Stimulated activated CD4-positive, alpha-beta T cell treated with anti-CD3 and anti-CD28 coated beads, TNF-alpha, amount 100 ng/mL, for 1 hour (primary cell): ENCODE measurements at regions not wholly inside any gene's neighbourhood (a gene's known extent, or its start where the extent isn't known, plus 50 kb on each side); places are given as distances from the start of the nearest gene placed in this dataset.

Source experiments
- DNase-seq, 3 donors: peaks; one replicate each; pipeline ENCODE4 v3.0.0-alpha.2; 2020; ENCODE audit warnings: low read depth in 3 of 3, low spot score in 1 of 3

DNA sequence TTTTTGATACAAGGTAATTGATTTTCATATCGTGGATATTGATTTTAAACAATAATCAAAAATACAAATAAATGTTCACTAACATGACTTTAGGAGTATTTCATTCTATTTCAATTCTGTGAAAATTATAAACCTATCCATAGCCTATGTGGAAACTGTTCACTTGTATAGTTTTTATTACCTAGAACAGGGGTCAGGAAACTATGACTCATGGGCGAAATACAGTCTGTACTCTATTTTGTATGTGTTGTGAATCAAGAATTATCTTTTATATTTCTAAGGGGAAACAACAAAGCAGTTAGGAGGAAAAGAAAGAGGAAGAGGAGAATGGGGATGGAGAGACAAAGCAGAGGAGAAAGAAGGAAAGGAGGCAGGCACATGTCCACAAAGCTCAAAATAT is 181.7 kb upstream of the VRK2 start:
- no peak for DNase-seq

DNA sequence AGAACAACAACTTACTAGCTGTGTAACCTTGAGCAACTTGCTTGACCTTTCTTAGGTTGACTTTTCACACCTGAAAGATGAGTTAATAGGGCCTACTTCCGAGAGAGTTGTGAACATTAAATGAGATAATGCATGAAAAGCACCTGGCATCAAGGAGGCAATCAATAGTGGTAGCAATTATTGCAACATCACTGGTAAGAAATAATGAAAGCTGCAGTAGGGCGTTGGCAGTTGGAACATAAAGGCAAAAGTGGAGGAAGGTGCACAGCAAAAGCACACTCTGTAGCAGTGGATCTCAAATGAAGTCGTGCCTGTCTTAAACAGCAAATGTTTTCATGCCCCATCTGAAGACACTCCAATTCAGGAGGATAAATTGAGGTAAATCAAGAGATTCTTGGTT is 178.9 kb upstream of the VRK2 start:
- no peak for DNase-seq

DNA sequence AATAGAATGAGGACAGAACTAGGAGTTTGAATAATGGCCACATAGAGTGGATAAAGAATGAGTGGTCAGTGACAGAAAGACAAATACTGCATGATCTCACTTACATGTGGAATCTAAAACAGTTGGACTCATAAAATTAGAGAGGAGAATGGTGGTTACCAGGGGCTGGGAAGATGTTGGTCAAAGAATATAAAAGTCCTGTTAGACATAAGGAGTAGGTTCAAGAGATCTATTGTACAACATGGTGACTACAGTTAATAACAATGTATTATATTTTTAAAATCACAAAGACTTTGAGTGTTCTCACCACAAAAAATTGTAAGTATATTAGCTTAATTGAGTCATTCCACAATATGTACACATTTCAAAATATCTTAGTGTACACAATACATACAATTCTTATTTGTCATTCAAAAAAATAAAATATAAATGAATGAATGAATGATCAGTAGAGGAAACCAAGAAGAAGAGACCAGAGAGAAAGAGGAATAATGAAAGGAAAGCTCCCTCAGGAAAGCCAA is 177.9 kb upstream of the VRK2 start:
- DNase-seq = no peak

DNA sequence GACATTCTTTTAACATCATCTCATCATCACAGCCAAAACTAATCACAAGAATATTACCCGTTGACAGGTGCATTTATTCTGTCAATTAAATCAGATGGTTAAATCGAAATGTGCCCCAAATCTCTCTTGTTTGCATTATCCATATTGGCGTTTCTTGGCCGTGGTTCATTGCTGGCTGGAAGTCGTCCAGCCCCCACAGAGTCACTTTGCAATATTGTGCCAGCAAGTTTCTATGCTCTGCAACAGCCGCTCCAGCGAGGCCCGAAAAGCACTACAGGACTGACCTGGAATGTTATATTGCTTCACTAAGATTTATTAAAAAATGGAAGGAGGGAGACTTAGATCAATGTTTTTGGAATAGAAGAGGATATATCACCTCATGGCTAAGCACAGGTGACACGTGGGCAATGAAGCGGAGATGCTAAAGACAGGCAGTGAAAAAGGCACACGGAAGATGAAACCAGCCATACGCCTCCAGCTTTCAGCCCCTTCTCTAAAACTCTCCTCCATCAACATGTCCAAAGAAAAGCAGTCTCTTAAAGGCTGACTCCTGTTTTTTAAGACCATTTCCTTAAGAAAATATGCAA is 176.8 kb upstream of the VRK2 start:
- no peak for DNase-seq

DNA sequence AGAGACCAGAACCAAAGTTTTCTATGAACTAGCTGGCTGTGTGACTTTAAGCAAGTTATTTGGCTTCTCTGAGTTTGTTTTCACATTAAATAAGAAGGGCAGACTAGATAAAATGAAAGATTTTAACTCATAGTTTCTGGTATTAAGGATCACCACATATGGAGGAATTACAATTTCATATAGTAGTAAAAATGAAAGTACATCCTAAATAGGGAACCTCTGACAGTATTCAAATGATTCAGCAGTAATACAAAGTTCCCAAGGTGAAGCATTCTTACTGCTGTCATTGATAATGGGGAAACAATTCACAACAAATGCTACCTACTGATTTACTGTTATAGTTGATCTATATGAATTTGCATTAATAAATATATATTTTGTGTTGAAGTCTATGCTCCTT is 170.3 kb upstream of the VRK2 start:
- DNase-seq = no peak

DNA sequence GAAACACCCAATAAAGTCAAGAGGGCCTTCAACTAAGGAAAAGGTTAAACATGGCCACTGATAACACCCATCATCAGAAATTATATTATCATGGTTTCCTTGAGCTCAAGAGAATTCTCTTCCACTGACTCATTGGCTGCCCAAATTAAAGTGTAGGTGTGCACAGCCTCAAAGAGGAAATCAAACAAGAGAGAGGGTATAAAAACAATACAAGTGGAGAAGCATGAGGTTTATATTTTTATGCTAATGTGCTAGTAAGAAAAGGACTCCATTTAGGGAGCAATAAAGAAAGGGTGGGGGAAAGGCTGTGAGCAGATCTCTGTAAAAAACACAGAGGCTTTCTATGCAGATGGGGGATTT is 168.8 kb upstream of the VRK2 start:
- no peak for DNase-seq

DNA sequence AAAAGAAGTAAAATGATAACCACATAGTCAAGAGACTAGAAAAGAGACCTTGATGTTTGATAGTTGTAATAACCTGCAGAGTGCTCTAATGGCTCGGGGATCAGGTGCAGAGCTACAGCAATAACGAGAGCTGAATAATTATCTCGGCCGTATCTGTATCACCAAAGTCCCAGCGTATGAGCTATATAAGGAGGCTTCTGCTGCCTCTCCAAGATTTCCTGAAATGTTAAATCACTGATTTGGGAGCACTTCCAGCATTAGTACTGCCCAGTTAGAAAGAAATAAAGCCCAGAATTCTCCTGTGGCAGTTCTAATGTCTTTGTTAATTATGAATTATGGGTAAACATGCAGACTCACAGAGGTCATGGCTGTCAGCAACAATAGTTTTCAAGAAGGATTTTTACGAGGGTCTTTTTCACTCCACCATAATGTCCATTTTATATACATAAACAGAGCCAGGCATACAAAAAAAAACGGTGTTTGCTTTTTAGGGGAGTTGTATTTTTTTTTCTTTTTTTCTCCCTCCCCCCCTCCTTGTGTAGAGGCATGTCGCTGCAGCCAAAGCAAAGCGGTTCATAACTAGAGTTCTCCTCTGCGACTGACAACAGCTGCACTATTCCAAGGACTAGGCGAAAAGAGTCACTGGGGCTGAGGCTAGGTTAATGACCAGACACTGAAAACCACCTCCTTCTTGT is 168.3 kb upstream of the VRK2 start:
- no peak for DNase-seq

DNA sequence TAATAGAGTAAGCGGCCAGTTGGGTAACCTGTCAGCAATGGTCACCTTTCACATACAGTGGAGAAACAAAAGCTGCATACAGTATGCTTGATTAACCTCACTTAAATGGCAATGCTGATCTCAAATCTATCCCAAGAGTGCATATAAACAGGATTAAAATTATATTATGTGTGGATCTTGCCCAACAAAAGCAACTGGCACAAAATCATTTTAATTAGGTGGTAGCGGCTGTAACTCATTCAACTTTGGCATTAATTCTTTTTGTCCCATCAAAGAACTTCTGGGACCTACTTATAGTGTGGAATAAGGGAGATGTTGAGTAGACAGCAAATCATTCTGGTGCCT is 167.8 kb upstream of the VRK2 start:
- no peak for DNase-seq

DNA sequence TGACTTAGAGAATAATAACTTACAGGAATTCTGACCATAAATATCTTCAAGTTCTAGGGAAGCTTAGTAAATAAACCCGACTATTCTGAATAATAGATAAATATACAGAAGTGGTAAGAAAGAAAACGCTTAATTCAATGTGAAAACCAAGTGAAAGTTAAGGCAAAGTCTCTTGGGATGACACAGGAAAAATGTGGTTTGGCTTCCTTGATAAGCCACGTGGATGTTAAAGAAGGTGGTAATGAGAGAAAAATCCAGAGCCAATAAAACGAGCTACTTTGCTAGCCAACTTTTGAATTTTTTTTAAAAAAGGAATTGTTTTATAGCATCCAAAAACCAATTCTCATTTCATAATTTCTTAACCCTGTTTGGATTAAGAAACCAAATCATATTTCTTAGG is 166.2 kb upstream of the VRK2 start:
- DNase-seq = no peak

DNA sequence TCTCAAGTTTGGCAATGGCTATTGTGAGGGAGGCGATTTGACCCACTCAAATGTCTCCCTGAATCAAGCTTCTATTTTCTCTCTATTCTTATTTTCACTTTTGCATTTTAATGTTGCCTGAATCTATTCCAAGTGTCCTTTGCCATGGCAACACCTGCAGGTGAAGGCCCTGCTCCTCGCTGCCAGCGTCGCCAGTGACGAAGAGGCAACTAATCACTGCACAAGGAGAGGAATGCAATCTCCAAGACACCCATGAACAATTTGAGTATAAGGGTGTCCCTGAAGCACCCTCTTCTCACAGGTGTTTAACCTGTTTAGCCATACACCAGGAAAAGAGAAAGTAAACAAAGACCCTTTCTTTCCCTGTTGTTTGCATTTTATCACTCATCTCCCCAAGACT is 165.6 kb upstream of the VRK2 start:
- DNase-seq = no peak

DNA sequence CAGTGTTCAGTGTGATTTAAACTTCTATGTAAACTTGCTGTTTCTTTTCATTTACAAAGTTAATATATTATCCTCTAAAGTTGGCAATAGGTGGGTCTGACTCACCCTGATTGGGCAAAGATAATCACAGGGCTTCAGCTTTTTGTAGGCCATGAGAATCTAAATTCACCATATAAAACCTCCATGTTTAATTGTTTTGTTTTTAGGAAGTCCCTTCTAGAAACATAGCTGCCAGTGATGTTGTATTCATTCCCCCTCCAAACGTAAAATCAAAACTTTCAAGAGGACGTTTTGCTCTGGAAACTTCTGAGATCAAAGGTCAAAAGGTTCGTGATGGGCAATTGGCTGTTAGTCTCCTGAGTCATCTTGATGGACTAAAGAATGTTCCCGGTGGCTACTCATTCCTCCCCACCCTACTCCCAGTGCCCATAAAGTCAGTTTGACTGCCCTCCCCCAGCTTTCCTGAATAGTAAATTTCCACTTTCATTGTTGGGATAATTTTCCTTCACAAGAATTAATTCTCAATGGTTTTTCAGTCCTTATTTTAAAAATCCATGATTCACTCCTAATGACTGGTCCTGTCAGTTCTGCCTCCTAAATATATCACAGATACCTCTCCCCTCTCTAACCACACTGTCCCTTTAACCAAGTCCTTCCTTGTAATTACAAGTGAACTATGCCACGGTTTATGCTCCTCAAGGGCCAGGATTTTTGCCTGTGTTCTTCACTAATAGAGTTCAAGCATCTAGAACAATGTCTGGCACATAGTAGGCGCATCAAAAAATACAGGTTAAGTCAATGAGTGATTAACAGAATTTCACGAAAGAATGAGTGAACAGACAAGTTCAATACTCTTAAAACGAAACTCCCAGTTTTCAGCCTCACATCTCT is 164.4 kb upstream of the VRK2 start:
- no peak for DNase-seq

DNA sequence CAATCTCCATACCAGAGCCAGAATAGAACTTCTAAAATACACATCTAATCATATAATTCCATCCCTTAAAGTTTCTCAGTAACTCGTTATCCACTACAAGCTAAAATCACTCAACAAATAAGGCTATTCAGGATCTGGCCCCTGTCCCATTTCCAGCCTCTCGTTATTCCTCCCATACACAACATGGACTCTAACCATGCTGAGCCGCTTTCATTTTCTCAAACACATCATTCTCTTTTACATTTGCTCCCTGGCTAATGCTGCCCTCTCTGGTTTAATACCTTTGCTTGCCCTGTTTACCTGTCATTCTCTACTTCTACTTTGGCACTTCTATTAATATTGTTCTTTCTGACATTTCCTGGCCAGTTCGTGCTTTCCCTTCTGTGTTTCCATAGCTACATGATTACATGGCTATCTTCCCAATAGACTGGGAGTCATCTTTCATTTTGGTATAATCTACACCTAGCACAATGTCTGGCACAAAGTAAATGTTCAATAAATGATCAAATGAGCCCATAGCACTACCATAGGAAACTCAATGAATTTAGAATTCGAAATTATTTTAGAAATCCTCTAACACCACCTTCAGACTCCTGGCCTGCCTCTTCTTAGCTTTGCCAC is 163.6 kb upstream of the VRK2 start:
- no peak for DNase-seq

DNA sequence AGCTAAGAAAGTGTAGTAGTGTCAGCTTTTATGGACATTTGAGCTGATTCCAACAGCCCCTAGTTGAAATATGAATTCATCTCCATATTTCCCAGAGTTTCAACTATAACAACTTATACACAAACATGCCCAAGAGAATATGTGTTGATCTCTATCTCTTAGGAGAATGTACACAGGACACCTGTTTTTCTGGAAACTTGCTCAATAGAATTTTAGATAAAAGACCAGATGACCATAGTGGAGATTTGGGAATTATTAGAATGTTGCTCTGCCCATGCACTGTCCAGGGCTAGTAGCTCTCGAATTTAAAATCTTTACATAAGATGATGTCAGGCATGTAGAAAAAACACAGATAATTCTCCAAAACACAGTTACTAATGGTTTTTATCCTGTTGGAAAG is 162.3 kb upstream of the VRK2 start:
- no peak for DNase-seq

DNA sequence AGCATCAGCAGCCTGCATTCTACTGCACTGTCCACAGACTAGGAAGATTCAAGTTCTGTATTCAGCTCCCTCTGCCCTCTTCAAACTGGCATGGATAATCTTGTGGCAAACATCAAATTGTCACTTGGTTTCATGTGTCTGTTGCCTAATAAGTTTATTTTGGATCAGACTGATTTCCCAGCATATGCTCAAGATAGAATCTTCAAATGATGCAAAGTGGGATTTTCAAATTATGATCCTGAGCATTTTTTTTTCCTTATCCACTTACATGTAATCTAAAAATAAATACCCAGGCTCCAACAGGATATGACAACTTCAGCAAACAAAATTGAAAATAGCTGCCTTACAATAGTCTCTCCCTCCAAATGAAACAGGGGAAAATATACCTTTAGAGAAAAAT is 160.9 kb upstream of the VRK2 start:
- DNase-seq = no peak

DNA sequence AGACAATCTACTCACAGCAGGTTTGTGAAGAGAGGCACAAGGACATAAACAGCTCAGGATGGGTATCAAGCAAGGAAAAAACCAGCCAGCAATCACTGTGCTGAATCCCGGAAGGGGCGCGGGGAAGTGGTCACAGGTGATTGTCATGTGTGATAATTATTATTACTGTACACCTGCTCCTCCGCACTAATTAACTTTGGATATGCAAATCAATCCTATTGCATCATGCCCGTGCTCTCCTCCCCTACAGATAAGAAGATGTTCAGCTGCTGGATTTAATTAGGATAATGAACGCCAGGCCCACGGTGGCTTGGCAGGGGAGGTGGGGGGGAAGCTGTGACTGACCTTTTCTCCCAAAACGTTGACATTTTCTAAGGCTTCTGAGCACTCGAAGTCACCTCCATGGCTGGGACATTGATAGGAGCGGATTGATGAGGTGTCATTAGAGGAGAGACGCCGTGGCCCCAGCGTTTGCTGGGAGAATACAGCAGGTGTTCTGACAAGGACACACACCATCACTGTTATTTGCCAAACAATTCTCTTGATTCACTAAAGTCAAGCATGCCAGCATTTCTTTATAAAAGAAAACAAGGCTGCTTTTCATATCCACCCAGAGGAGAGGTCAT is 160.3 kb upstream of the VRK2 start:
- no peak for DNase-seq

DNA sequence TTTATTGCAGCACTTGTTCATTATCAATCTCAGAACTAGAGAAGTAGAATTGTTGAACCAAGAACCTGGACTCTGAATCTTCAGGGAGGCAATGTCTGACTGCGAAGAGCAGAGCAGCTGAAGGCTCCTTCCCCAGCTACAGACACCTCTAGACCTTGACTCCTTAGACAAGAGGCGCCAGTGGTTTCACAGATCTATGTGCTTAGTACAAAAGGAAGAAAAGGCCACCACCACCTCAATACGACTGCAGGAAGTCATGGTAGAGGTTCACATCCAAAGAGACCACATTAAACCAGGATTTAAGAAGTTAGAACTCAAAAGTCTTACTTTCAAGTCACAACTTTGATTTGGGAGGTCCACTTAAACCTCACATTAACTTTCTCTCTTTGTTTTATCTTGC is 158.1 kb upstream of the VRK2 start:
- no peak for DNase-seq

DNA sequence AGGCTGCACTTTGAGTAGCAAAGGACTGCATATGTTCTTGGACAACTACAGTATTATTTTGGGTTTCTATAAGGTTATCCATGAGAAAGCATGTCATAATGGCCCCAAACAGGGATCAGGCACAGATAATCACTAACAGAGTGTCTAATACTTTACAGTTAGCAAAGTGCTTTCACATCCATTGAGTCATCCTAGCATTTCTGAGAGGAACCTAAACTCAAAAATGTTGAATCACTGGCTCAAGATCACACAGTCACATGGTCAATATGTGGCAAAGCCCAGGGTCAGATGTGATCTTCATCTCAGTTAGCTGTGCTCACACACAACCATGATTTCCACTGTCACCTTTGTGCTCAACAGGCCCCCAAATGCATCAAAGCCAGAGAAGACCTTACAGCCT is 156.1 kb upstream of the VRK2 start:
- DNase-seq = no peak

DNA sequence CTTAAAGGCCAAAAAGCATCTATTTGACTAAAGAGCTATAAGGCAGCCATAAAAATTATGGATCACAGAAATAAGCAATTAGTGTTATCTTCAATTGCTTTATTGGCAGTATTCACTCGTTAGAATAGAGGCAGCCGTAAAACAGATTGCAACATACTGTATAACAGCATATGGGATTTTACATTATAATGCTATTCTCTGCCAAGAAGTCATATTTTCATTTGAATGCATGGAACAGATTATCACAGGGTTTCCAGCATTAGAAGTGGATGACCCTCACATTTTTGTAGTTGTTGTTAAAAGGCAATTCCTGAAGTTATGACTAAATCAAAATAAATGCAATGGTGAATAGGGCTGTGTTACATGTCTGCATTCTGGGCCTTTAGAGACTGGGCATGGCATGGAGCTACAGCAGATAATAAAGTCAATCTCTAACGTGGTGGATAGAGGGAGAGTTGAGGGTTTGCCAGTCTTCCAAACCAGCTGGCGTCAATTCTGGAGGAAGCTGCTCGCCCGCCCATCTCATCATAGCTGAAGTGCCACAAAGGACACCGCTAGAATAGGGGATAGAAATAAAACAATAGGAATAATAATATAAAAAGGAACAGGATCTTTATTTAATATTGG is 155.4 kb upstream of the VRK2 start:
- no peak for DNase-seq

DNA sequence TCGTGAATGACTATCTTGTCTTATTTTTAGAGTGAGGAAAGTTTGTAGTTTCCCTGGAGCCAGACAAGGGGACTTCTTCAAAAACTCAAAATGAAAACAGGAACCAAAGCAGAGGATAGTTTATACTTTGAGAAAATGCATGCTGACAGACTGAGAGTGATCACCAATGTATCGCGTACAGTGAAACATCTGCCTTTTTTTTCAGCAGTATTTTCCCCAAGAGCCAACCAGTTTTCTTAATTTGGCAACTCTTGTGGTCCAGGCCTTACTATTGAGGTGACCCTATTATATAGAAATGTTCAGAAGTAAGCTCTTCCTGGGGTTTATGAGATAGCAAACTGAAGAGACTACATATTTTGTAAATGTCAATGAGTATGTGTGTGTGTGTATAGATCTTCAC is 153.7 kb upstream of the VRK2 start:
- no peak for DNase-seq

DNA sequence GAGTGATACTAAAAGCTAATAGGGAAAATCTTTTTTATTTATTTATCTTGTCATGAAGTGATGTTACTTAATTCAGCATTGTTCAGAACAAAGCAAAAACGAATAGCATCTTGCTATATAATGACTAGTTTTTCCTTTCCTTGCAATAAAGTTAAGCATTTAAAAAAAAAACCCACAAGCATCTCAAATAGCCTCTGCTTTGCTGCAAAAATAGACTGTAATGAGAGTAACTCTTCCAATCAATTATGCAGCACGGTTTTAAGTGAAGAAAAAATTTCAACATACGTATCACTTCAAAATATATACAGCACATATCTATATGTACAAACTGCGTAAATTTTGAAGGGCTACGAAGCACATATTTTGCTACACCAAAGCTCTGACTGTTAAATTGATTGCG is 153.3 kb upstream of the VRK2 start:
- no peak for DNase-seq

DNA sequence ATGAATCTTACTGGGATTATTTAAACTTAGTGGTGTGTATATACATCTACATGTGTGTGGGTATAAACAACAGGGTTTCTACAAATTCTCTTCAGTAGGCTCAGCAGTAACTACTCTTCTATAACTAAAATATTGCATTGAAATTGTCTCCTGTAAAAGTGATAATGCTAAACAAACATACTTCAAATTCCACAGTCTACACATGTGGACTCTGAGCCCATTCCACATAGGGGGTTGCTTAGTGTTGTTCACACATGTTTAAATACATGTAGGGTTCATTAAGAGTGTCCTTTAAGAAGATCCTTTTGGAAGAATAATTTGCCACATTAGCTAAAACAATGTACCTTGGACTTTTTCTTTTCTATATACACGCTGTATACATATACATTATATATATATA is 152.8 kb upstream of the VRK2 start:
- DNase-seq = no peak
